ENCODE measurements at regions not wholly inside any gene's neighbourhood (a gene's known extent, or its start where the extent isn't known, plus 50 kb on each side); places are given as distances from the start of the nearest gene placed in this dataset.

GRCh38 chr3:177646749-177647148 lies 449.5 kb upstream of the TBL1XR1 start:
- TF ChIP-seq CTCF (IDR thresholded peaks at IDR 0.05; ENCODE audit: extremely low read depth in 1 of 2, insufficient read depth in 1 of 2, low read depth in 1 of 2, low read length in 2 of 2) (no peak), POLR2A (IDR thresholded peaks at IDR 0.05; ENCODE audit: low read depth, low read length) (no peak), MYC (IDR thresholded peaks at IDR 0.05; ENCODE audit: low read depth, low read length) (no peak), EZH2 (IDR thresholded peaks at IDR 0.05; ENCODE audit: borderline replicate concordance, low read depth, low read length, severe bottlenecking) (no peak), POLR2AphosphoS5 (IDR thresholded peaks at IDR 0.05; ENCODE audit: insufficient read depth, low read depth, low read length) (no peak), JUN (IDR thresholded peaks at IDR 0.05; ENCODE audit: borderline replicate concordance, insufficient read depth, insufficient read length, low read depth) (no peak), GATA2 (IDR thresholded peaks at IDR 0.05; ENCODE audit: insufficient read depth, insufficient read length, low read depth, low read length) (no peak), FOS (IDR thresholded peaks at IDR 0.05; ENCODE audit: borderline replicate concordance, insufficient read depth, low read length) (no peak)
- TF ChIP-seq, protein P1, sequence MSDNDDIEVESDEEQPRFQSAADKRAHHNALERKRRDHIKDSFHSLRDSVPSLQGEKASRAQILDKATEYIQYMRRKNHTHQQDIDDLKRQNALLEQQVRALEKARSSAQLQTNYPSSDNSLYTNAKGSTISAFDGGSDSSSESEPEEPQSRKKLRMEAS (IDR thresholded peaks at IDR 0.05; ENCODE audit: insufficient read depth, insufficient read length): no peak
